Sciatic nerve (tissue), 2 donors: ENCODE measurements at regions not wholly inside any gene's neighbourhood (a gene's known extent, or its start where the extent isn't known, plus 50 kb on each side); places are given as distances from the start of the nearest gene placed in this dataset.

Experiments used
- ATAC-seq: fragments of 200-7000 bp; cut with Tn5 transposase; one replicate; pipeline ENCODE4 v1.9.1; 2020; ENCODE audit warnings: mild to moderate bottlenecking, moderate library complexity
- DNase-seq: peaks from one replicate; pipeline ENCODE4 v3.0.0-alpha.2; 2020; ENCODE audit warnings: low spot score
- intact Hi-C: fragments of 100-400 bp; cut with DNase I; formaldehyde crosslinking; loops from one replicate; pipeline ENCODE4 v1.14.2; 2022
- donor health status: DM: no; HTN: no; CAD: no.
- donor health status: DM: no; HTN: no; CAD: no.

DNA sequence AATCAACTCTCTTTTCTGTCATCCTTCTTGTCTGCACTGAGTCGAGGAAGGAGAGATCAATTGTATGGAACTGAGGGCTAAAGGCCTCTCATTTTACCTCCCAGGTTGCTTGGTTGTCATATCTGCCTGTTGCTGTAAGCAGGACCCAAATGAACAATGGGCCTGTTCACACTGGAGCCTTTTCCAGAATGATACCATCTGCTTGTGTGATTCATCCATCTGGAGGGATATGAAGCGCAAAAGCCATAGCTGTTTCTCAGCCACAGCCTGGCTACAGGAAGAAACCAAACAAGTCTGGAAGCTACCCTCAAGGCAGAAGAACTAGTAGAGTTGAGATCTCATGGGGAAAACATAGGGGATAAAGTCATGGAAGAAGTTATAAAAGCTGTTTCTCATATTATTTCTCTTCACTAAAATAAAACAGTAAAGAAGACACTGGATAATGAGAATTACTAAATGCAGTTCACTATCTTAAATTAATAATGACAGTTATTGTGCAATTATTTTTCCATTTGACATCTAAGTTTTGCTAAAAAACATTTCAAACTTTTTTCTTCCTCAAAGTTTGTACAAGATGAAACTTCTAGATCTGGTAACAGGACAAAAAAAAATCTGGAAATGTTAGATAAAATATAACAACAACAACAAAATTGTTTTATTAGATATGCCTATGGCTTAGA lies 106.3 kb downstream of the SPTSSA start:
- peak; percentile 93 for ATAC-seq
- intact Hi-C loops: no loop called here

DNA sequence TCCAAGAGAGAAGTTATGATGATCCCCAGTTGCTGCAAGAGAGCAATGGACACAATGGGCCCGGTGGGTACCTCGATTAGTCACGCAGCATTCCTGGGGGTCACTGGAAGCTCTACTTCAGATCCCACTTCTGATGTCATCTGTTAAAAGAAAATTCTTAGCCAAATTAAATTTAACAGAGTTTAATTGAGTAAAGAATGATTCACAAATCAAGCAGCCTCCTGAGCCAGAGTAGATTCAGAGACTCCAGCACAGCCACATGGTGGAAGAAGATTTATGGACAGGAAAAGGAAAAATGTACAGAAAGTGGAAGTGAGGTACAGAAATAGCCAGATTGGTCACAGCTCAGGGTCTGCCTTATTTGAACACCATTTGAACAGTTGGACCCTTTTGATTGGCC lies 107.5 kb downstream of the SPTSSA start:
- intact Hi-C loops: no loop called here
- DNase-seq (no peak), ATAC-seq (no peak)

More for the DNA sequence above, 106.3 kb downstream of the SPTSSA start:
- no peak for DNase-seq

DNA sequence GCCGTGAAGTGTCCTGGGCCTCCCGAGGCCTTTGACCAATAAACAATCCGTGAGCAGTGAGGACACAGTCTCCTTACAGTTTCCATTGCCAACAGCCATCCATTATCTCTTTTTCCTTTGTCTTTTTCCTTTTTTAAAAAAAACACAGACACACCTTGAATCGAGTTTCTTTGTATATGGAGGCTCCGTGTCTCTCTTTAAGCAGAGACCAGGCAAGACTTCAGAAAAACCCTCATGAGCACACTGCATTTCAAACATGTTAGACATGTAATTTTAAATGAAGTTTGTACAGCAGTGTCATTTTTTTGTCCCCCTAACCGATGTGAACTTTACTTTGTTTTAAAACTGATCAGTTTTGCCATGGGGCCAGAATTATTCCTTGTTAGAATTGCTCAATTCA lies 111.1 kb downstream of the SPTSSA start:
- intact Hi-C loops: no loop called here
- ATAC-seq (no peak), DNase-seq (no peak)

DNA sequence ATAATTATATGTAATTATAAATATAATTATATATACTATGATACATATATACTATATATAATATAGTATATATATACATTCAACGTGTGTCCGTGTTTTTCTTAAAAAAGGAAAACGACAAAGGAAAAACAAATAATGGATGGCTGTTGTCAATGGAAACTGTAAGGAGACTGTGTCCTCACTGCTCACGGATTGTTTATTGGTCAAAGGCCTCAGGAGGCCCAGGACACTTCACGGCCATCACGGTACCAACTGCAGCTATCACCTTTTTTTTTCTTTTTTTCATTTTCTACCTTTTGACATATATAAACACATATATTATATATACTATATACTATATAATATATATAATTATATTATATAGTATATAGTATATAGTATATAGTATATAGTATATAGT lies 113.4 kb downstream of the SPTSSA start:
- DNase-seq (no peak), ATAC-seq (no peak)
- intact Hi-C loops: no loop called here

GRCh38 chr14:34347683-34348082 lies 114.4 kb downstream of the SPTSSA start:
- intact Hi-C loops: no loop called here
- peak; percentile 24 for ATAC-seq

DNA sequence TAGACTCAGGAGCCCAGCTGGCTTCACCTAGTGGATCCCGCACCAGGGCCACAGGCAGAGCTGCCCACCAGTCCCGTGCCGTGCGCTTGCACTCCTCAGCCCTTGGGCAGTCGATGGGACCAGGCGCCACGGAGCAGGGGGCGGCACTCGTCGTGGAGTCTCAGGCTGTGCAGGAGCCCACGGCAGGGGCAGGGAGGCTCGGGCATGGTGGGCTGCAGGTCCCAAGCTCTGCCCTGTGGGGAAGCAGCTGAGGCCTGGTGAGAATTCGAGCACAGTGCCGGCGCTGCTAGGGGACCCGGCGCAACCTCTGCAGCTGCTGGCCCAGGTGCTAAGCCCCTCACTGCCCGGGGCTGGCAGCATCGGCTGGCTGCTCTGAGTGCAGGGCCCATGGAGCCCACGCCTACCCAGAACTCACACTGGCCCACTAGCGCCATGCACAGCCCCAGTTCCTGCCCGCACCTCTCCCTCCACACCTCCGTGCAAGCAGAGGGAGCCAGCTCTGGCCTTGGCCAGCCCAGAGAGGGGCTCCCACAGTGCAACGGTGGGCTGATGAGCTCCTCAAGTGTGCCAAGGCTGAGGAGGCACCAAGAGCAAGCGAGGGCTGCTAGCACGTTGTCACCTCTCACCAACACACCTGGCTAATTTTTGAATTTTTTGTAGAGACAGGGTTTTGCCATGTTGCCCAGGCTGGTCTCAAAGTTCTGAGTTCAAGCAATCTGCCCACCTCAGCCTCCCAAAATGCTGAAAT lies 116.1 kb downstream of the SPTSSA start:
- no peak for DNase-seq
- ATAC-seq: no peak
- intact Hi-C loops: no loop called here

More at GRCh38 chr14:34347683-34348082, 114.4 kb downstream of the SPTSSA start:
- DNase-seq: no peak

- intact Hi-C loops: no loop called here
- ATAC-seq: no peak
- no peak for DNase-seq
Observed at GRCh38 chr14:34344318-34344717, 117.7 kb downstream of the SPTSSA start.

- intact Hi-C loops: no loop called here
- no peak for ATAC-seq
- no peak for DNase-seq
Observed at GRCh38 chr14:34340025-34340625, 121.9 kb downstream of the SPTSSA start.

DNA sequence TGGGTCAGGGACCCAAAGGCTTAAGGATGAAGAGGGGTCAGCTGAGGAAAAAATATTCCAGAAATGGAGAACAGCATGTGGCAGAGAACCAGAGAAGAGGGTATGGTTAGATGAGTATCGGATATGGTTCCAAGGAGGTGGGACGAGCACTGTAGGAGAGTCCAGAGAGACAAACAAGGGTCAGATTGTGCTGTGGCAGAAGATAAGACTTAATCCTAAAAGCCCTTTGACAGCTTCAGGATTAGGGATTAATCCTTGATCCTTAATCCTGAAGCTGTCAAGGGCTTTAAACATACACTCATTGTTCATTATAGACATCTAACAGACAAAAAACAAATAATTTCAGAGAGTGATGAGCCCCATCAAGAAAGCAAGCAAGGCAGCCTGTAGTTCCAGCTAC lies 124.0 kb downstream of the SPTSSA start:
- intact Hi-C loops: no loop called here
- no peak for DNase-seq

DNA sequence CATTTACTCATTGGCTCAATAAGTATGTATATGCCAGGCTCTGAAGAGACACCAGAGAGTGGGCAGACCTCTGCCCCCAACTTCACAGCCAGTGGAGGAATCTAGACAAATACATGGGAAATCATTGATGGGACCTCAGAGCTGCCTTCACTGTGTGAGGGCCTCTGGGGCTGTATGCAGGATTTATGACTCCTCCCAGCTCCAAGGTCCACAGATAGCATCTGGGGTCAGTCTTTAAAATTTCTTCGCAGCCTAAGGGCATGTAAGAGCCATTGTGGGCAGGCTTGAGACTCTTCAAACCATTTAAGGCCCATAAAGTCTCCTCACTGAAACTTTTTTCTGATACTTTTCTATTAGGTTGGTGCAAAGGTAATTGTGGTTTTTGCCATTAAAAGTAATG lies 125.5 kb downstream of the SPTSSA start:
- intact Hi-C loops: no loop called here
- ATAC-seq (no peak), DNase-seq (no peak)

More for the DNA sequence above, 124.0 kb downstream of the SPTSSA start:
- no peak for ATAC-seq

DNA sequence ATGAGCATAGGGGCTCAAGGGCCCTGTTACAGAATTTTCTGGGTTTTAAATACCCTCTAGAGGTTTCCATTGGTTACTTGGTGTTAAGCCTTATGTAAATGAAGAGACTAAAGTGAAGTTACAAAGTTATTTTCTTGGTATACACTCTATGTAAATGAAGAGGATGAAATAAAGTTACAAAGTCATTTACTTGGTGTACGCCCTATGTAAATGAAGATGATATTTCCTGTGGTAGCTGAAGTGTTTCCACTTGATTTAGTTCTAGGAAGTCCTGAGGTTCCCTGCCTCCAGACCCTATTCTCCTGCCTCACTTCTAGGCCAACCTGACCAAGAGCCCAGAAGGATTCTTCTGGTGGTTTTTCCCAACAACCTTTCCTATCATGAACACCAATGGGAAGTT lies 126.1 kb downstream of the SPTSSA start:
- ATAC-seq (no peak), DNase-seq (no peak)
- intact Hi-C loops: no loop called here

DNA sequence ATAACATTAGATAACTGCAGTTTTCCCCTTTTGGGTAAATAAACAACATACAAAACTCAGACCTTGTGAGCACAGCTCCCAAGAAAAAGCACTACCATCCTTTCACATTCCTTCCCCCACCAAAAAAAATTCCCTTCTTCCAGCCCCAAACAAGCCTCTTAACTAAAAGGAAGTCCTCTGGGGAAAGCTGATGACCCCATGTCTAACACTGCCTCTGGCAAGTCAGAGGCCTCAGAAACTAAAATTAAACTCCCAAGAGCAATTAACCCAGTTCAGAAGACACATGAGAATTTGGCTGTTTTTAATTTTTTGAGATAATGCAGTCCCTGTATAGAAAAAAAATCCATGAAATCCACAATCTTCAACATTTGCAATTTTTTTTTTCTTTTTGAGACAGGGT lies 127.7 kb downstream of the SPTSSA start:
- no peak for DNase-seq
- intact Hi-C loops: no loop called here
- ATAC-seq: no peak

DNA sequence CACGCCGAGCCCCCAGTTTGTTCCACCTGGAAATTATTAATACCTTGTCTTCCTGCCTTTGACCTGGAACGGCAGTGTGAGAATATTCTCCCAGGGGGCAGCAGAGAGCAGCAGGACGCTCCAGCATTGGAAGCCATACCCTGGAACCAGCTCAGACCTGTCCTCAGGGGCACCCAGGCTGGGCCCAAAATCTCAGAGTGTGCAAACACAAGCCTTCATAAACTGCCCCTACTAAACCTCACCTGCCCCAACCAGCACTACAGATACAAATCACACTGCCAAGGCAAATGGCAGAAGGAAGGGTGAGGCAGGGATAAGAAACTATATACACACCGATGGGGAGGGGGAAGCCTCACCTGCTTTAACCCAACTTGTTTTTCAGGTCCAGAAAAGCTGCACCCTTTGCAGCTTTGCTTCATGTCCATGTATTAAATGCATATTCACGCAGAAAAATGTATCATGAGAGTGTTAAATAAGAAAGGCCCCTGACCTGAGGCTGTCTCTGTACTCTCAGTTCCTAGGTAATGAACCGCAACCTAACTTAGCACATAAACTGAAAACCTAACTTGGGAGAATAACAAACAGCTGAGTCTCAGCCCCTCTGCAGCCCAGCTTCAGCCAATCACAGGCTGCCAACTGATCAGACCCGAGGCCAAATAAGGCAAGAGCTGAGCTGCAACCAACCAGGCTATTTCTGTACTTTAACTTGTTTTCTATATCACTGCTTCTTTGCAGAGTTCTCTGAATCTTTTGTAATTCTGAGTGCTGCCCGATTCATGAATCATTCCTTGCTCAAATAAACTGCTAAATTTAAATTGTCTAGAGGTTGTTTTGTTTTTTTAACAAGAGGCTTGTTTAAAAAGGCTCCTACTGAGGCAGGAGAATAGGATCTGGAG lies 130.1 kb downstream of the SPTSSA start:
- peak; percentile 75 for DNase-seq
- intact Hi-C loops: no loop called here

GRCh38 chr14:34330846-34331245 lies 131.2 kb downstream of the SPTSSA start:
- DNase-seq (no peak), ATAC-seq (no peak)
- intact Hi-C loops: no loop called here

More for the DNA sequence above, 130.1 kb downstream of the SPTSSA start:
- ATAC-seq: peak; percentile 87

- intact Hi-C loops: no loop called here
- DNase-seq: no peak
- ATAC-seq: no peak
Observed at GRCh38 chr14:34329301-34329700, 132.7 kb downstream of the SPTSSA start.

GRCh38 chr14:34328178-34328577 lies 133.9 kb downstream of the SPTSSA start:
- DNase-seq: no peak
- intact Hi-C loops: no loop called here
- ATAC-seq: no peak

- intact Hi-C loops: no loop called here
- no peak for ATAC-seq
- DNase-seq: no peak
Observed at GRCh38 chr14:34325493-34325892, 136.5 kb downstream of the SPTSSA start.

- ATAC-seq (peak; percentile 38), DNase-seq (no peak)
- intact Hi-C loops: no loop called here
Observed at GRCh38 chr14:34324363-34324795, 137.7 kb downstream of the SPTSSA start.

GRCh38 chr14:34322940-34323418 lies 139.1 kb downstream of the SPTSSA start:
- intact Hi-C loops: no loop called here
- DNase-seq (peak; percentile 72), ATAC-seq (peak; percentile 57)
